ENCODE measurements at regions not wholly inside any gene's neighbourhood (a gene's known extent, or its start where the extent isn't known, plus 50 kb on each side); places are given as distances from the start of the nearest gene placed in this dataset.
A peak's percentile ranks its signal among the peaks of the same experiment; 100 is the strongest.

DNA sequence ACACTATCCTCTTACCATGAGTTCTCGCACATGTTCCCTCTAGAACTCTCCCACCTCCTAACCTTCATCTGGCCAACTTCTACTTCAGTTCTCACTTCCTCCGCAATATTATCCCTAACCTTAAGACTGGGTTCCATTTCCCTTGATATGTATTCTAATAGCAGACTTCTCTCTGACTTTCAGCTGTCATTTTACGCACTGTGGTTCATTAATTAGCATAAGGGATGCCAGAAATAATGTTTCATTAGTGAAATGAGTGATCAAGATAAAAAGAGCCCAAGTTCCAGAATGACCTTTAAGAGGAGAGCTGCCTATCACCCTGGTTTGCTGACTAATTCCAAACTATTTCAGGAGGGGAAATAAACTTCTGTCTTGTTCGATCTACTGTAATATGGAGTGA, 108.6 kb upstream of the CCDC150 start:
- Histone ChIP-seq H3K27me3 (ENCODE audit: low read length) (no peaks in the 10 kb centered on the region), H3K9me2 (replicated peaks; ENCODE audit: insufficient read depth, low read length) (no peaks in the 10 kb centered on the region), H3K27ac (ENCODE audit: low read length) (no peak overlapping the region), H3K9ac (ENCODE audit: low read length) (no peak overlapping the region), H2AFZ (ENCODE audit: low read length) (no peak overlapping the region), H3K79me2 (ENCODE audit: low read length) (no peaks in the 10 kb centered on the region), H3K36me3 (ENCODE audit: insufficient read depth, low read length) (no peaks in the 10 kb centered on the region), H3K4me2 (ENCODE audit: low read depth, low read length, poor library complexity, severe bottlenecking) (no peak overlapping the region), H3K4me3 (ENCODE audit: low read length) (no peak overlapping the region), H4K20me1 (ENCODE audit: insufficient read depth, low read depth, low read length) (no peaks in the 10 kb centered on the region), H3K4me1 (ENCODE audit: low read length) (no peaks in the 10 kb centered on the region), H3K9me3 (ENCODE audit: low read length) (no peaks in the 10 kb centered on the region)
- no peak for DNase-seq

DNA sequence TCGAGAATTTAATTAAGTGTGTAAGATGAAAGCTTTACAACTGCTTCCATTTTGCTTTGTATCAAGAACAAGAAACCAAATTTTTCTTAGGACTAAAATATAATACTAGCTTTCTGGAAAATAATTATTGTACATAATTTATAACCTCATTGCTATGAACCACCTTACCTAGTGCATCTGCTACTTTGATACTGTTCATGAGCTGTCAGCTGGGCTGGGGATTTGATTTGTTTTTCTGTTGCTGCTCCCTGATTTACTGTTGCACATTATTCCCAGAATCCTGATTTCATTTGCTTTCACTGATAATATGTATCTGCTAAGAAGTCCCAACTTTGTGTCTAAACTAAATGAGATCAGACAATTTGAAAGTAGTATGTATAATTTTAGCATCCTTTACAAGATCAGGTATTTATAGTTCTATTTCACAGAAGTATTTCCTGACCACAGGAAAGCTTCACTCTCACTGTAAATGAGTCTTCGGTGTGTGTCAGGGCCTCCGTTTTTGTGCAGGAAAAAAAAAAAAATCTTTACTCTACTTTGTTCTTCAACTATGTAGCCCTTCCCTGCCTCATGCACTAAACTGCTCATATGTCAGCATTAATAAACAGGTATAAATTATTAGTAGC, 105.6 kb upstream of the CCDC150 start:
- H3K4me3 ChIP-seq (ENCODE audit: low read length) = no peak overlapping the region
- no peak overlapping the region for H3K27ac ChIP-seq (ENCODE audit: low read length)
- no peaks in the 10 kb centered on the region for H3K27me3 ChIP-seq (ENCODE audit: low read length)
- H4K20me1 ChIP-seq (ENCODE audit: insufficient read depth, low read depth, low read length) = no peaks in the 10 kb centered on the region
- no peaks in the 10 kb centered on the region for H3K79me2 ChIP-seq (ENCODE audit: low read length)
- no peak overlapping the region for H3K9ac ChIP-seq (ENCODE audit: low read length)
- no peaks in the 10 kb centered on the region for H3K4me1 ChIP-seq (ENCODE audit: low read length)
- no peak overlapping the region for H2AFZ ChIP-seq (ENCODE audit: low read length)
- no peak for DNase-seq
- no peaks in the 10 kb centered on the region for H3K9me3 ChIP-seq (ENCODE audit: low read length)
- H3K9me2 ChIP-seq (replicated peaks; ENCODE audit: insufficient read depth, low read length) = no peaks in the 10 kb centered on the region
- H3K4me2 ChIP-seq (ENCODE audit: low read depth, low read length, poor library complexity, severe bottlenecking) = no peak overlapping the region
- H3K36me3 ChIP-seq (ENCODE audit: insufficient read depth, low read length) = no peaks in the 10 kb centered on the region

DNA sequence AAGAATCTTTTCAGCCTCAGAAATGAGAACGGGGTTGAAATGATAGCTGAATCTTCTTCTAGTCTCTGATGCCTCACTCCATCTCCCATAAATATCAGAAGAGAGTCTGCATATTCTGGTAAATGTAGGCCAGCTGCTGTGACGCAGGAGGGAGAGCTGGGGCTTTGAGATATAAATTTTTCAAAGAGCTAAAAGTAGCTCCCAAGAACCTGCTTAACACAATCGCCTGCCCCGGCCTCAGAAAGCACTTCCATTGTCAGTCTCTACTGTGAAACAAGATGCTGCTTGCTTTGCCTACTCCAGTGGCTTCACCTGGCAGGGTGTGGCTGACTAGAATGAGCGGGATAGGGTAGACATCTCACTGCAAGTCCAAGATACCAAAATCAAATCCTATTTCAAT, 105.0 kb upstream of the CCDC150 start:
- Histone ChIP-seq H2AFZ (ENCODE audit: low read length) (no peak overlapping the region), H3K27ac (ENCODE audit: low read length) (no peak overlapping the region), H3K36me3 (ENCODE audit: insufficient read depth, low read length) (no peaks in the 10 kb centered on the region), H3K9me3 (ENCODE audit: low read length) (no peaks in the 10 kb centered on the region), H3K9ac (ENCODE audit: low read length) (no peak overlapping the region), H4K20me1 (ENCODE audit: insufficient read depth, low read depth, low read length) (no peaks in the 10 kb centered on the region), H3K27me3 (ENCODE audit: low read length) (no peaks in the 10 kb centered on the region), H3K79me2 (ENCODE audit: low read length) (no peaks in the 10 kb centered on the region), H3K4me2 (ENCODE audit: low read depth, low read length, poor library complexity, severe bottlenecking) (no peak overlapping the region), H3K9me2 (replicated peaks; ENCODE audit: insufficient read depth, low read length) (no peaks in the 10 kb centered on the region), H3K4me3 (ENCODE audit: low read length) (no peak overlapping the region), H3K4me1 (ENCODE audit: low read length) (no peaks in the 10 kb centered on the region)
- no peak for DNase-seq

DNA sequence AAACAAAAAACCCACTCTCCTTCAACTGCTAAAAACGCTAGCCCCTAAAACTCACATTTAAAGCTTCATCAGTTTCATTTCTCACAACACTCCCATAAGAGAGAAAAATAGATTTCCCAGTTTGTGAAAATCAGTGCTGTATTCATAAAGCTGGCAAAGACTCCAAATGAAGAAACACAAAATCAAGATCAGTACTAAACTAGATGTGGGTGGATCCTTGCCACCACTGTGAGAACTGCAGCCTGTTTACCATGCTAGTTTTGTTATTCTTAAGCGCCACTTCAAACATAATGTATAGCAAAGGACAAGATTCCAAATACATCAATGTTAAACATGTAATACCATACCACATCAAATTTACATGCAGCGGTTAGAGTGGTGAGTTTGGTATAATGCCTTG, 104.5 kb upstream of the CCDC150 start:
- H3K36me3 ChIP-seq (ENCODE audit: insufficient read depth, low read length) = no peaks in the 10 kb centered on the region
- H3K9me2 ChIP-seq (replicated peaks; ENCODE audit: insufficient read depth, low read length) = no peaks in the 10 kb centered on the region
- H4K20me1 ChIP-seq (ENCODE audit: insufficient read depth, low read depth, low read length) = no peaks in the 10 kb centered on the region
- H3K4me2 ChIP-seq (ENCODE audit: low read depth, low read length, poor library complexity, severe bottlenecking) = no peak overlapping the region
- no peak overlapping the region for H2AFZ ChIP-seq (ENCODE audit: low read length)
- H3K27me3 ChIP-seq (ENCODE audit: low read length) = no peaks in the 10 kb centered on the region
- DNase-seq = no peak
- no peak overlapping the region for H3K27ac ChIP-seq (ENCODE audit: low read length)
- H3K4me1 ChIP-seq (ENCODE audit: low read length) = no peaks in the 10 kb centered on the region
- H3K9me3 ChIP-seq (ENCODE audit: low read length) = no peaks in the 10 kb centered on the region
- no peak overlapping the region for H3K4me3 ChIP-seq (ENCODE audit: low read length)
- no peak overlapping the region for H3K9ac ChIP-seq (ENCODE audit: low read length)
- H3K79me2 ChIP-seq (ENCODE audit: low read length) = no peaks in the 10 kb centered on the region

DNA sequence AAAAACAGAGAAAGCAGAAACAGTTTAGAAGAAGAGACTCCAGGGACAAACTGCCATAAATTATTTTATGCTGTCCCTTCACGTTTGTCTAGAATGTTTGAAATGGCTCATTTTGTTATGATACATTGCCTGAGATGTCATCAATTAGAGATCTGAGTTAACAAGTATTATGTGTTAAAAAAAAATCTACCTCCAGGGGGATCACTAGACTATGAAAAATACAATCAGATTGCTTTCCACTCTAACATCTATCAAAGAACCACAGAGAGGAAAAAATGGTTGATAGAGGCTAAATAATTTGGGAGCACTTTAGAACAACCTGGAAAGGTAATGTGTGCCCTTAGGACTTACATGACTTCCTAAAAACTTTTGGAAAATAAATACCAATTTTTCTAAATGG, 103.8 kb upstream of the CCDC150 start:
- Histone ChIP-seq H3K79me2 (ENCODE audit: low read length) (no peaks in the 10 kb centered on the region), H3K4me3 (ENCODE audit: low read length) (no peak overlapping the region), H3K9me3 (ENCODE audit: low read length) (no peaks in the 10 kb centered on the region), H3K9me2 (replicated peaks; ENCODE audit: insufficient read depth, low read length) (no peaks in the 10 kb centered on the region), H3K36me3 (ENCODE audit: insufficient read depth, low read length) (no peaks in the 10 kb centered on the region), H4K20me1 (ENCODE audit: insufficient read depth, low read depth, low read length) (no peaks in the 10 kb centered on the region), H3K27ac (ENCODE audit: low read length) (no peak overlapping the region), H3K4me2 (ENCODE audit: low read depth, low read length, poor library complexity, severe bottlenecking) (no peak overlapping the region), H3K27me3 (ENCODE audit: low read length) (no peaks in the 10 kb centered on the region), H2AFZ (ENCODE audit: low read length) (no peak overlapping the region), H3K9ac (ENCODE audit: low read length) (no peak overlapping the region), H3K4me1 (ENCODE audit: low read length) (no peaks in the 10 kb centered on the region)
- DNase-seq = peak; percentile 47

DNA sequence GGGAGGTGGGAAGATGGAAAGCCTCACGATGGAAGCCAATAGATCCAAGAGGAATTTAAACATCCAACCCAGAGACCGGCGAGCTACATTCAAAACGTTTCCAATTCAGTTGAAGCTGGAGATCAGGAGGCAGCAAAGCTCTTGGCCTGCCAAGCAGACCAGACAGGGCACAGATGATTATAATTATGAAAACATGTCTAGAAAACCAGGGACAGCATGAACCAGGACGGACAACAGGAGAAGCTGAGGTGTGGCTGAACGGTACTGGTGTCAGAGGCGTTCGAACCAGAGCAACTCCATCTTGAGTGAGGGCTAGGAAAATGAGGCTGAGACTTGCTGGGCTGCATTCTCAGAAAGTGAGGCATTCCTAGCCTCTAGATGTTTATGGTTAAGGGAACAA, 102.2 kb upstream of the CCDC150 start:
- H2AFZ ChIP-seq (ENCODE audit: low read length) = no peak overlapping the region
- H3K27me3 ChIP-seq (ENCODE audit: low read length) = no peaks in the 10 kb centered on the region
- no peak overlapping the region for H3K4me3 ChIP-seq (ENCODE audit: low read length)
- H3K27ac ChIP-seq (ENCODE audit: low read length) = no peak overlapping the region
- no peaks in the 10 kb centered on the region for H3K9me2 ChIP-seq (replicated peaks; ENCODE audit: insufficient read depth, low read length)
- no peaks in the 10 kb centered on the region for H4K20me1 ChIP-seq (ENCODE audit: insufficient read depth, low read depth, low read length)
- no peak overlapping the region for H3K9ac ChIP-seq (ENCODE audit: low read length)
- no peaks in the 10 kb centered on the region for H3K36me3 ChIP-seq (ENCODE audit: insufficient read depth, low read length)
- H3K9me3 ChIP-seq (ENCODE audit: low read length) = no peaks in the 10 kb centered on the region
- no peaks in the 10 kb centered on the region for H3K79me2 ChIP-seq (ENCODE audit: low read length)
- no peaks in the 10 kb centered on the region for H3K4me1 ChIP-seq (ENCODE audit: low read length)
- no peak for DNase-seq
- H3K4me2 ChIP-seq (ENCODE audit: low read depth, low read length, poor library complexity, severe bottlenecking) = no peak overlapping the region

DNA sequence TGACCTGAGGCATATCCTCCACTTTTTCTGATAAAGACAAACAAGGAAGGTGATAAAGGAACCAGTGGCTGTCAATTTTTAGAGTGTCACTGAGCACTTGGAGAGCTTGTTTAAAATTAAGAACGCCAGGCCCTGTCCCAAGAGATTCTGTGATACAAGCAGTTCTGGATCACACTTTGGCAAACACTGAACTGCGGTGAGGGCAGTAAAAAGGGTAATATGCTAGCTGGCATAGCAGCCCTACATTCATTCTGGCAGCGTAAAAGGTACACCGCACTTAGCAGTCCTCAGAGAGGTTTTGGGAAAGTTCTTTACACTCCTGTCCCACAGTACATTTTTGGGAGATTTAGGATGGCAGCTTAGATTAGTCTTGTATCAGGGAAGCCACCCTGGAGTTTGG, 101.3 kb upstream of the CCDC150 start:
- no peak overlapping the region for H3K4me2 ChIP-seq (ENCODE audit: low read depth, low read length, poor library complexity, severe bottlenecking)
- H3K9ac ChIP-seq (ENCODE audit: low read length) = no peak overlapping the region
- no peak overlapping the region for H3K4me3 ChIP-seq (ENCODE audit: low read length)
- H3K79me2 ChIP-seq (ENCODE audit: low read length) = no peaks in the 10 kb centered on the region
- H3K9me3 ChIP-seq (ENCODE audit: low read length) = no peaks in the 10 kb centered on the region
- no peaks in the 10 kb centered on the region for H4K20me1 ChIP-seq (ENCODE audit: insufficient read depth, low read depth, low read length)
- H2AFZ ChIP-seq (ENCODE audit: low read length) = no peak overlapping the region
- H3K27ac ChIP-seq (ENCODE audit: low read length) = no peak overlapping the region
- DNase-seq = no peak
- no peaks in the 10 kb centered on the region for H3K9me2 ChIP-seq (replicated peaks; ENCODE audit: insufficient read depth, low read length)
- no peaks in the 10 kb centered on the region for H3K27me3 ChIP-seq (ENCODE audit: low read length)
- H3K4me1 ChIP-seq (ENCODE audit: low read length) = no peaks in the 10 kb centered on the region
- H3K36me3 ChIP-seq (ENCODE audit: insufficient read depth, low read length) = no peaks in the 10 kb centered on the region

DNA sequence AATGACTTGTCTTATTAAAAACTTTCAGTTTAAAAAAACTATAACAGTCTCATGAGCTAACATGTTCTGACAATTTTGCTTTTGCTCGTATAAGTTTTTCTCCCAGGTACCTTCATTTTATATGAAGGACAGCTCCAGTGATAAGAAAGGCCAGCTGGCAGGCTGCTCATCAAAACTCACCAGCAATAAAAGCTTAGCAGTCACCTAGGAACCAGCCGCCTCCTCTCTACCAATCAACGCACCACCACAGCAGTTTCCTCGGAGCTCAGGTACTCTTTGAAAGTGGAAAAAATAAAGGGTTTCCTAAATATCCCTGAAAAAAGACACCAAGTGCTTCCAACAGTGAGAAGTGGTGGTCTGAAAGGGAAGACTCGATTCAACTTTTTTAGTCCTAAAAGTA, 100.9 kb upstream of the CCDC150 start:
- no peak for DNase-seq
- no peak overlapping the region for H3K4me3 ChIP-seq (ENCODE audit: low read length)
- H3K79me2 ChIP-seq (ENCODE audit: low read length) = no peaks in the 10 kb centered on the region
- H2AFZ ChIP-seq (ENCODE audit: low read length) = no peak overlapping the region
- H3K36me3 ChIP-seq (ENCODE audit: insufficient read depth, low read length) = no peaks in the 10 kb centered on the region
- H3K9ac ChIP-seq (ENCODE audit: low read length) = no peak overlapping the region
- H3K9me2 ChIP-seq (replicated peaks; ENCODE audit: insufficient read depth, low read length) = no peaks in the 10 kb centered on the region
- no peaks in the 10 kb centered on the region for H3K27me3 ChIP-seq (ENCODE audit: low read length)
- H3K27ac ChIP-seq (ENCODE audit: low read length) = no peak overlapping the region
- H4K20me1 ChIP-seq (ENCODE audit: insufficient read depth, low read depth, low read length) = no peaks in the 10 kb centered on the region
- H3K4me2 ChIP-seq (ENCODE audit: low read depth, low read length, poor library complexity, severe bottlenecking) = no peak overlapping the region
- no peaks in the 10 kb centered on the region for H3K9me3 ChIP-seq (ENCODE audit: low read length)
- no peaks in the 10 kb centered on the region for H3K4me1 ChIP-seq (ENCODE audit: low read length)

Data from Karpas-422 (cell line).